Activated T-cell treated with anti-CD3 and anti-CD28 coated beads, Interleukin-2, amount 50 U/mL, for 24 hours (primary cell): ENCODE measurements at regions not wholly inside any gene's neighbourhood (a gene's known extent, or its start where the extent isn't known, plus 50 kb on each side); places are given as distances from the start of the nearest gene placed in this dataset.
"Not testable (repeated sequence)": the region's sequence is repeated elsewhere in the genome, so short reads cannot be mapped to it uniquely, and the experiment has no call there.

Source experiments
- DNase-seq: peaks from one replicate; pipeline ENCODE4 v3.0.0-alpha.2; 2020
- H3K27ac Mint-ChIP-seq: 2 replicates; pipeline ENCODE4 v1.8.0; 2020; ENCODE audit warnings: mild to moderate bottlenecking, mixed read lengths
- H3K27me3 Mint-ChIP-seq: 2 replicates; pipeline ENCODE4 v1.8.0; 2020; ENCODE audit warnings: mixed read lengths
- H3K36me3 Mint-ChIP-seq: 2 replicates; pipeline ENCODE4 v1.8.0; 2020; ENCODE audit warnings: low read depth, mixed read lengths
- H3K4me1 Mint-ChIP-seq: 2 replicates; pipeline ENCODE4 v1.8.0; 2020; ENCODE audit warnings: low read depth, mixed read lengths
- H3K4me3 Mint-ChIP-seq: 2 replicates; pipeline ENCODE4 v1.8.0; 2020; ENCODE audit warnings: mild to moderate bottlenecking, moderate library complexity, mixed read lengths
- H3K9me3 Mint-ChIP-seq: 2 replicates; pipeline ENCODE4 v1.8.0; 2020; ENCODE audit warnings: mixed read lengths

DNA sequence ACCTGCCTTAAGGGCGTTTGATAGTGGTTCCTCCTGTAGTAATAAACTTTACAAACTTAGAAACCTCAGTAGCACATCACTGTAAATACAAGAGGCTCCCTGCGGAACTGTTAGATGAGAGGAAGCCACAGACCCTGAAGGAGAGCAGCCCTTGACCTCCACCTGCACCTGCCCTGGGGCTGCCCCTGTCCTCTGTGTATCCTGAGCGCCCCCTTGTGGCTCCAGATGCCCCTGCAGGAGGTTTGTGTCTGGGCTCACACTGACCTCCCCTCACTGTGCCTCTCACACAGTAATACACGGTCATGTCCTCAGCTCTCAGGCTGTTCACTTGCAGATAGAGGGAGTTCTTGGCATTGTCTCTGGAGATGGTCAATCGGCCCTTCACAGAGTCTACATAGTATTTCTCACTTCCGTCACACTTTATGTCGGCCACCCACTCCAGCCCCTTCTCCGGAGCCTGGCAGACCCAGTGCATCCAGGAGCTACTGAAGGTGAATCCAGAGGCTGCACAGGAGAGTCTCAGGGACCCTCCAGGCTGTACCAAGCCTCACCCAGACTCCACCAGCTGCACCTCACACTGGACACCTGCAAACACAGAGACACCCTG is 1059.8 kb downstream of the TMEM121 start:
- Mint-ChIP-seq H3K27me3 (peaks cover 8% of the 10 kb centered on the region), H3K9me3 (no peaks in the 10 kb centered on the region), H3K36me3 (no peaks in the 10 kb centered on the region), H3K4me1 (peaks cover 6% of the 10 kb centered on the region), H3K27ac (no peak overlapping the region), H3K4me3 (no peak overlapping the region)
- peak; percentile 77 for DNase-seq

DNA sequence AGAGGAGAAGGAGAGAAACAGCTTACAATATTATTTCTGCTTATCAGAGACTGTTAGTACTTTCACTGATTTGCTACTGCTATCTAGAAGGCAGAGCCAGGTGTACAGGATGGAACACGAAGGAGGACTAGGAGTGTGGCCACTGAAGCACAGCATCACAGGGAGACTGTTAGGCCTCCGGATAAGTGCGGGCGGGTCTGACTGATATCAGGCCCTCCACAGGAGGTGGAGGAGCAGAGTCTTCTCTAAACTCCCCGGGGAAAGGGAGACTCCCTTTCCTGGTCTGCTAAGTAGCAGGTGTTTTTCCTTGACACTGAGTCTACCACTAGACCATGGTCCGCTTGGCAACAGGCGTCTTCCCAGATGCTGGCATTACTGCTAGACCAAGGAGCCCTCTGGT is 1065.2 kb downstream of the TMEM121 start:
- H3K27me3 Mint-ChIP-seq, H3K27ac Mint-ChIP-seq, H3K36me3 Mint-ChIP-seq, DNase-seq, H3K9me3 Mint-ChIP-seq, H3K4me3 Mint-ChIP-seq, H3K4me1 Mint-ChIP-seq: not testable (repeated sequence)

DNA sequence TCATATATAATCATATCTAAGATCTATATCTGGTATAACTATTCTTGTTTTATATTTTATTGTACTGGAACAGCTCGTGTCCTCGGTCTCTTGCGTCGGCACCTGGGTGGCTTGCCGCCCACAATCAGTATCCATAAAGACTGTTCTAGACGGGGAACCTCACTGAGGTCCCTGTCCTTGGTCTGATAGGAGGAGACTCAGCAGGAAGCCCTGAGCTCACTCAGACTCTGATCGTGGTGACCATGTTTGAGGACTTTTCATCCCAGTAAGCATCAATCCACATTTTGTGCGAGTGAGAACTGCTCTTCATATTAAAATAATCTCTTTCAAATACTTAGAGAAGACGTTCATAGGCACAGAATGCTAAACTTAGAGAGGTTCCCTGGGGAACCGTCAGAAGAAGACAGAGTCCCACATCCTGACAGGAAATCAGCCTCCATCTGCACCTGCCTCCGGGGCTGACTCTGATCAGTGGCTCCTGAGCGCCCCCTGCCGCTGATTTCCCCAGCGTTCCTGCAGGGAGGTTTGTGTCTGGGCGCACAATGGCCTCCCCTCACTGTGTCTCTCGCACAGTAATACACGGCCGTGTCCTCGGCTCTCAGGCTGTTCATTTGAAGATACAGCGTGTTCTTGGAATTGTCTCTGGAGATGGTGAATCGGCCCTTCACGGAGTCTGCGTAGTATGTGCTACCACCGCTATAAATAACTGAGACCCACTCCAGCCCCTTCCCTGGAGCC is 1065.9 kb downstream of the TMEM121 start:
- DNase-seq = peak; percentile 79
- not testable (repeated sequence) for H3K27me3 Mint-ChIP-seq, H3K9me3 Mint-ChIP-seq, H3K27ac Mint-ChIP-seq, H3K36me3 Mint-ChIP-seq, H3K4me1 Mint-ChIP-seq
- H3K4me3 Mint-ChIP-seq = peak overlapping the region; percentile 27

DNA sequence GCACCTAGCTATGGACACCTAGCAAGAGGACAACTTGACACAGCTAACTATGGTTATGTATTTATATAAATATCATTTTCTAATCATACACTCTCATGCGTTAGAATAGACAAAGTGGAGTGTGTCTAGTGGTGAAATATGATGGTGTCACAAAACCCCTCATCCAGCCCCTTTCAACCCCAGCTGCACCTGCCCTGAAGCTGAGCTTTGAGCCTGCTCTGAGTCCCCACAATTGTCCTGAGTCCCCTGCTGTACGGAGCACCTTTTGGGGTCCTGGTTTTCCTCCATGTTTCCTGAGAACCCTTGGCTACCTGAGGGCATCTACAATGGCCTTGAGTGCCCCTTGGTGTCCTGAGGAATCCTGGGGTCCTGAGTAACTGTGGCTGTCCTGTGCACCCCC is 1072.8 kb downstream of the TMEM121 start:
- H3K4me3 Mint-ChIP-seq = no peak overlapping the region
- no peak overlapping the region for H3K27ac Mint-ChIP-seq
- H3K27me3 Mint-ChIP-seq = peaks cover 65% of the 10 kb centered on the region
- no peaks in the 10 kb centered on the region for H3K9me3 Mint-ChIP-seq
- H3K4me1 Mint-ChIP-seq = no peaks in the 10 kb centered on the region
- no peak for DNase-seq
- H3K36me3 Mint-ChIP-seq = no peaks in the 10 kb centered on the region

DNA sequence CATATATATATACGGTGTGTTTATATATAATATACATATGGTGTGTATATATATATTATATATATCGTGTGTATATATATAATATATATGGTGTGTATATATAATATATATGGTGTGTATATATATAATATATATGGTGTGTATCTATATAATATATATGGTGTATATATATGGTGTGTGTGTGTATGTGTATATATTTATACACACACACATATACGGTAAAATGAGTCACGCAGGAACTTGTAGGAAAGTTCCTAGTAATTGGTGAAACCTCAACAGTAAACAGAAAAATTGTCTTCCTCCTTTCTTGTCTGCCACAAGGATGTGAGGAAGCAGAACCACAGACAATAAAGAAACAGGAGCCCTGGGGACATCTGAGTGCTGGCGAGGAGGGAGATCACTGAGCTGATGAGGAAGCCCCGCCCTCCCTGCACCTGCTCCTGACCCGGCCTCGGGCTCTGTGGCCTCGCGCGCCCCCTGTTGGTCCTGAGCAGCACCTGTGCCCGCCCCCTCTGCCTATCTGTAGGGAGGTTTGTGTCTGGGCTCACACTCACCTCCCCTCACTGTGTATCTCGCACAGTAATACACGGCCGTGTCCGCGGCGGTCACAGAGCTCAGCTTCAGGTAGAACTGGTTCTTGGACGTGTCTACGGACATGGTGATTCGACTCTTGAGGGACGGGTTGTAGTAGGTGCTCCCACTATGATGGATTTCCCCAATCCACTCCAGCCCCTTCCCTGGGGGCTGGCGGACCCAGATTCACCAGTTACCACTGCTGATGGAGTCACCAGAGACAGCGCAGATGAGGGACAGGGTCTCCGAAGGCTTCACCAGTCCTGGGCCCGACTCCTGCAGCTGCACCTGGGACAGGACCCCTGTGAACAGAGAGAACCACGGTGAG is 1079.4 kb downstream of the TMEM121 start:
- Mint-ChIP-seq H3K27ac (no peak overlapping the region), H3K36me3 (no peaks in the 10 kb centered on the region), H3K4me3 (no peak overlapping the region), H3K27me3 (peaks cover 83% of the 10 kb centered on the region), H3K4me1 (peaks cover 5% of the 10 kb centered on the region), H3K9me3 (no peaks in the 10 kb centered on the region)
- DNase-seq = peak; percentile 88

DNA sequence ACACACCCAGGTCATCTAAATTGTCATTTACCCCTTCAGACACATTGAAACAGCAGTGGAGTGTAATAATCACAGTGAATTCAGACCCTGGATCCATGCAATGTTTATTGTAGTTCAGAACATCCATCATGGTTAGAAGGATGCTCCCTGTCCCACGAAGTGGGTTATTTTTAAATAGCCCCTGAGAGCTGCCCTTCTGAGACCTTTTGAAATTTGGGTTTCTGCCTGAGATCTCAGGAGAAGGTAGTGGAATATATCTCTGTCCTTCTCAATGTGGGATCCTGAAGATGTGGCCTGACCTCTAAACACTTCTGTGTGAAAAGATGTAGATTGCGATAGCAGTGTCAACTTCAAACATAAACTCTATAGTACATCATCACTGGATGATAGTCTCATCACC is 1080.6 kb downstream of the TMEM121 start:
- H3K27me3 Mint-ChIP-seq = peaks cover 83% of the 10 kb centered on the region
- no peak for DNase-seq
- no peaks in the 10 kb centered on the region for H3K9me3 Mint-ChIP-seq
- H3K4me3 Mint-ChIP-seq = no peak overlapping the region
- peaks cover 5% of the 10 kb centered on the region for H3K4me1 Mint-ChIP-seq
- H3K36me3 Mint-ChIP-seq = no peaks in the 10 kb centered on the region
- H3K27ac Mint-ChIP-seq = no peak overlapping the region

DNA sequence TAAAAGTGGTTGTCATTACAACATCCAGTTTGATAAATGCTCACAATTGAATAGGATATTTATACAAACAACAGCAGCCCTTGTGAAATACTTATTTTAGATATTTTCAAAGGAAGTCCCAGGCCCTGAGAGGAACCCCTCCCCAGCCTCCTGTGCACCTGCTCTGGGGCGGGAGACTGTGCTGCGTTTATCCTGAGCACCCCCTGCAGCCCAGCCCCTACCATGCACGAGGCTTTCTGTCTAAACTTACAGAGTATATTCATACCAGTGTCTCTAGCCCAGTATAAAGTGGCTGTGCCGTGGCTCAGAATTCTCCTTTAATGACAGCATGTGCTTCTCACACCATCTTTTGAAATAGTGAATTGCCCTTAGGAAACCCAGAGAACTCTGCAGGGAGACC is 1084.3 kb downstream of the TMEM121 start:
- H3K27me3 Mint-ChIP-seq = peaks cover 66% of the 10 kb centered on the region
- H3K4me3 Mint-ChIP-seq = no peak overlapping the region

DNA sequence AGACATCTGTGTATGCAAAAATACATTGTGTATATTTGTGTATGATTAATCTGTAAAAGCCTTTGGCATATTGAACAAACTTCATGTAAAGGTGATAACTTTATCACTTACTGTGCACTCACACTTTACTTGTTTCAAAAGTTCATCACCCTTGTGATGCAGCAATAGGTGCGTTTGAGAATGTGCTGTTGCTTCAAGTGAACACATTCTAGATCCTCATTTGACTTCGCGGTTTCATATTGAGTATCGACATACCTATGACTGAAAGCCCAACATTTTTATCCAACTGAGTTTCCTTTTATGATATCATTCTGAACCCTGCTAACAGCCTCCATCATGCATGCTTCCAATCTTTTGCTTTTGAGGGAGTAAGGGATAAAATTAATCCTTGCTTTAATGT is 1086.9 kb downstream of the TMEM121 start:
- Mint-ChIP-seq H3K36me3 (no peaks in the 10 kb centered on the region), H3K27me3 (peaks cover 57% of the 10 kb centered on the region), H3K4me1 (peaks cover 3% of the 10 kb centered on the region), H3K9me3 (no peaks in the 10 kb centered on the region), H3K4me3 (no peak overlapping the region), H3K27ac (no peak overlapping the region)
- no peak for DNase-seq

More for the DNA sequence above, 1084.3 kb downstream of the TMEM121 start:
- DNase-seq = no peak
- H3K4me1 Mint-ChIP-seq = peaks cover 8% of the 10 kb centered on the region
- no peaks in the 10 kb centered on the region for H3K9me3 Mint-ChIP-seq
- no peak overlapping the region for H3K27ac Mint-ChIP-seq
- no peaks in the 10 kb centered on the region for H3K36me3 Mint-ChIP-seq

DNA sequence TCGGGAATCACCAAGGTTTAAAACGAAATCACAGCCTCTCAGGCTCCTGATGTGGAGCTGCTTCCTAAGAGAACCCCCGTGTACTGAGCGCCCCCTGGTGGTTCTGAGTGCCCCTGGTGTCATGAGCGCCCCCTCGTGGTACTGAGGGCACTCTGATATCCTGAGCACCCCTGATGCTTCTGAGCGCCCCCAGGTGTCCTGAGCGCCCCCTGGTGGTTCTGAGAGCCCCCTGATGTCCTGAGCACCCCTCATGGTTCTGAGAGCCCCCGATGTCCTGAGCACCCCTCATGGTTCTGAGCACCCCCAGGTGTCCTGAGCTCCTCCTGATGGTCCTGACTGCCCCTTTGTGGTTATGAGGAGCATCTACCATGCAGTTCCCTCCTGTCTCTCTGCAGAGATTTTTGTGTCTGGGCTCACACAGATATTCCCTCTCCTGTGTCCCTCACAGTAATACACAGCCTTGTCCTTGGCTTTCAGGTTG is 1092.1 kb downstream of the TMEM121 start:
- Mint-ChIP-seq H3K27me3 (peaks cover 44% of the 10 kb centered on the region), H3K4me1 (peaks cover 17% of the 10 kb centered on the region)
- not testable (repeated sequence) for H3K9me3 Mint-ChIP-seq, H3K4me3 Mint-ChIP-seq, H3K36me3 Mint-ChIP-seq, H3K27ac Mint-ChIP-seq
- DNase-seq = peak; percentile 89

DNA sequence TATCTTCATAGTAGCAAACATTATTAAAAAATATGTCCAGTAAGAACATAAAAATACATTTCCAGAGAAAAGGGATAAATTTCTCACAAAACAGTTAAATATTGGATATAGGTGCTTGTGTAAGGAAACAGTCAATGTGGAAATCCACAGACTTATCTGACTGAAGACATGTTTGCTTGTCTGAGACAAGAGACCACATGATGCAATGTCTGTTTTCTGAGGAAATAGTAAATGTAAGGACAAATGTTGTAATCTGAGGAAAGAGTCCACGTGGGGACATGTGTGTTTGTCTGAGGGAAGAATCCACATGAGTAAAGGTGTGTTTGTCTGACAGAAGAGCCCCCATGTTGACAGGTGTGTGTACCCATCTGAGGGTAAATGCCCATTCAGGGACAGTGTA is 1093.2 kb downstream of the TMEM121 start:
- no peaks in the 10 kb centered on the region for H3K9me3 Mint-ChIP-seq
- peaks cover 47% of the 10 kb centered on the region for H3K27me3 Mint-ChIP-seq
- H3K4me3 Mint-ChIP-seq = no peak overlapping the region
- no peak overlapping the region for H3K27ac Mint-ChIP-seq
- H3K36me3 Mint-ChIP-seq = no peaks in the 10 kb centered on the region
- no peak for DNase-seq
- peaks cover 17% of the 10 kb centered on the region for H3K4me1 Mint-ChIP-seq

DNA sequence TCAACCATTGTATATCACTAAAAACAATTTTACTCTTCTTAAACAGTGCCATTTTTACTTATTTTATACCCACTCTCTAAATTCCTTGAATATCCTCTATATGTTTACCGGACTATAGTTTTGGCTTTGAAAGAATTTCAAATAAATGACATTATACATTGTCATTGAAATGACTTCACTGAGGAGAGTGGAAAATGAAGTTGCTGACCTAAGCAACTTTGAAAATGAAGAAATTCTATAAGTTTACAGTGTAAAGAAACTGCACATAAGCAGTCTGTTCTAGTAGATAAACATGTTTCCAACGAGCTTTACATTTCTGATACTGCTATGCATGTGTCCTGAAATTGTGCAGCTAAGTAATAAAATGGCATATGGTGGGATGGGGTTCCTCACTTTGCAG is 1094.0 kb downstream of the TMEM121 start:
- H3K9me3 Mint-ChIP-seq = no peaks in the 10 kb centered on the region
- H3K36me3 Mint-ChIP-seq = no peaks in the 10 kb centered on the region

DNA sequence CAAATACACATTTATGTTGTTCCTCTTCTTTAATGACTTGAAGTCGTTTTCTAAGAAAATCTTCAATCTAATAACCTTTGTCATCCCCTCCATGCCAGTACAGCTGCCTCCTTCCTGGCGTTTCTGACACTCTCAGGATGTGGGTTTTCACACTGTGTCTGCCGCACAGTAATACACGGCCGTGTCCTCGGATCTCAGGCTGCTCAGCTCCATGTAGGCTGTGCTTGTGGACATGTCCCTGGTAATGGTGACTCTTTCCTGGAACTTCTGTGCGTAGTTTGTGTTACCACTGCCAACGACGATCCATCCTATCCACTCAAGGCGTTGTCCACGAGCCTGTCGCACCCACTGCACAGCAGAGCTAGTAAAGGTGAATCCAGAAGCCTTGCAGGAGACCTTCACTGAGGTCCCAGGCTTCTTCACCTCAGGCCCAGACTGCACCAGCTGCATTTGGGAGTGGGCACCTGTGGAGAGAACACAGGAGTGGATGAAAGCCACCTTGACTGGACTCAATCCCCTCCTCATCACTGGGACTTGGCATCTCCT is 1095.9 kb downstream of the TMEM121 start:
- no peaks in the 10 kb centered on the region for H3K36me3 Mint-ChIP-seq
- DNase-seq = no peak
- peaks cover 35% of the 10 kb centered on the region for H3K27me3 Mint-ChIP-seq

More for the DNA sequence above, 1094.0 kb downstream of the TMEM121 start:
- no peak for DNase-seq
- Mint-ChIP-seq H3K4me1 (peaks cover 17% of the 10 kb centered on the region), H3K27ac (no peak overlapping the region), H3K27me3 (peaks cover 44% of the 10 kb centered on the region), H3K4me3 (no peak overlapping the region)

DNA sequence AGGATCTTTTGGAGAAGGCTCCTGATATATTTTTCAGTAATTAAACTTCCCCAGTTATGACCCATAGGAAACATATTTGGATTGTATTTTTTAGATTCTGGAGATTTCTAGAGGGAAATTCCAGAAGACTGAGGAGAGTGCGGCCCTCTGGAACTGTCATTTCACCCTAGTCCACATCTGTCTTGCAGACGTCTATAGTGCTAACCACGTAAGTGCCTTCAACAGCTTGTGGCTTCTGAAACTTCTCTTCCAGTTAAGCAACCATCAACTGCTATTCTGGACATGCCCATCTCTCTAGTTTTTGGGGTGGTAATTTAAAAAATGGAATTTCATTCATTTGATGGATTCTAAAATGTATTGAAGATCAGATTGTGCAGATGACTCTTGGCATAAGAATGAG is 1098.8 kb downstream of the TMEM121 start:
- Mint-ChIP-seq H3K27ac (no peak overlapping the region), H3K9me3 (no peaks in the 10 kb centered on the region), H3K4me3 (no peak overlapping the region), H3K36me3 (no peaks in the 10 kb centered on the region), H3K4me1 (peaks cover 20% of the 10 kb centered on the region), H3K27me3 (peaks cover 36% of the 10 kb centered on the region)
- DNase-seq = no peak

More for the DNA sequence above, 1095.9 kb downstream of the TMEM121 start:
- no peak overlapping the region for H3K27ac Mint-ChIP-seq
- H3K4me1 Mint-ChIP-seq = peaks cover 23% of the 10 kb centered on the region
- H3K4me3 Mint-ChIP-seq = no peak overlapping the region
- H3K9me3 Mint-ChIP-seq = no peaks in the 10 kb centered on the region

DNA sequence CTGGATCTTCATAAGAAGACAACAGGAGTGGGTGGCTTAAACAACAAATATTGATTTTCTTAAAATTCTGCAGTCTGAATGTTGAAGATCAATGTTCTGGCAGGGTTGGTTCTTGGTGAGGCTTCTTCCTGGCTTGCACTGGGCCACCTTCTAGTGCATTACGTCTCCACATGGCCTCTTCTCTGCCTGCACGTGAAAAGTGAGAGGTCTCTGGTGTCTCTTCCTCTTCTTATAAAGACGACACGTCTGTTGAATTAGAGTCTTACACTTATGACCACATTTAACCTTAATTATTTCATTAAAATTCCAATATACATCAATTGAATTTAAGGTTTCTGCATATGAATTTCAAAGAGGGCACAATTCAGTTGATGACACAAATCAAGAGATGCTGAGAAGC is 1100.1 kb downstream of the TMEM121 start:
- not testable (repeated sequence) for H3K4me3 Mint-ChIP-seq, DNase-seq, H3K9me3 Mint-ChIP-seq, H3K27ac Mint-ChIP-seq, H3K36me3 Mint-ChIP-seq
- Mint-ChIP-seq H3K4me1 (peaks cover 19% of the 10 kb centered on the region), H3K27me3 (peaks cover 35% of the 10 kb centered on the region)
